Muscle layer of colon (tissue), 2 donors: ENCODE measurements at regions not wholly inside any gene's neighbourhood (a gene's known extent, or its start where the extent isn't known, plus 50 kb on each side); places are given as distances from the start of the nearest gene placed in this dataset.

ENCODE experiments used
- H3K27ac ChIP-seq: one replicate; pipeline ENCODE4 v1.7.0; 2013; ENCODE audit warnings: low read depth, mild to moderate bottlenecking, low read length, moderate library complexity
- H3K27me3 ChIP-seq, 2 donors: one replicate each; pipeline ENCODE4 v1.7.0; 2013; ENCODE audit warnings: low read length in 2 of 2, mild to moderate bottlenecking in 2 of 2; ENCODE audit not compliant: insufficient read depth in 2 of 2, control insufficient read depth in 1 of 2
- H3K36me3 ChIP-seq: one replicate; pipeline ENCODE4 v1.7.0; 2013; ENCODE audit warnings: mild to moderate bottlenecking, low read length; ENCODE audit not compliant: insufficient read depth
- H3K4me1 ChIP-seq: one replicate; pipeline ENCODE4 v1.7.0; 2013; ENCODE audit warnings: mild to moderate bottlenecking, low read length; ENCODE audit not compliant: insufficient read depth
- H3K4me3 ChIP-seq, 2 donors: one replicate each; pipeline ENCODE4 v1.7.0; 2013; ENCODE audit warnings: low read length in 2 of 2, low read depth in 1 of 2, mild to moderate bottlenecking in 1 of 2, moderate library complexity in 1 of 2
- H3K9ac ChIP-seq: one replicate; pipeline ENCODE4 v1.7.0; 2013; ENCODE audit warnings: low read length
- H3K9me3 ChIP-seq: one replicate; pipeline ENCODE4 v1.7.0; 2013; ENCODE audit warnings: mild to moderate bottlenecking, low read length
- donor health status: abdominal sarcoma.
- donor health status: Adenocarcinoma of cecum.

- H3K4me1 ChIP-seq, result peaks cover 12% of the 10 kb centered on the region
Measured at GRCh38 chr1:58883888-58884482, 100.1 kb upstream of the JUN start.

DNA sequence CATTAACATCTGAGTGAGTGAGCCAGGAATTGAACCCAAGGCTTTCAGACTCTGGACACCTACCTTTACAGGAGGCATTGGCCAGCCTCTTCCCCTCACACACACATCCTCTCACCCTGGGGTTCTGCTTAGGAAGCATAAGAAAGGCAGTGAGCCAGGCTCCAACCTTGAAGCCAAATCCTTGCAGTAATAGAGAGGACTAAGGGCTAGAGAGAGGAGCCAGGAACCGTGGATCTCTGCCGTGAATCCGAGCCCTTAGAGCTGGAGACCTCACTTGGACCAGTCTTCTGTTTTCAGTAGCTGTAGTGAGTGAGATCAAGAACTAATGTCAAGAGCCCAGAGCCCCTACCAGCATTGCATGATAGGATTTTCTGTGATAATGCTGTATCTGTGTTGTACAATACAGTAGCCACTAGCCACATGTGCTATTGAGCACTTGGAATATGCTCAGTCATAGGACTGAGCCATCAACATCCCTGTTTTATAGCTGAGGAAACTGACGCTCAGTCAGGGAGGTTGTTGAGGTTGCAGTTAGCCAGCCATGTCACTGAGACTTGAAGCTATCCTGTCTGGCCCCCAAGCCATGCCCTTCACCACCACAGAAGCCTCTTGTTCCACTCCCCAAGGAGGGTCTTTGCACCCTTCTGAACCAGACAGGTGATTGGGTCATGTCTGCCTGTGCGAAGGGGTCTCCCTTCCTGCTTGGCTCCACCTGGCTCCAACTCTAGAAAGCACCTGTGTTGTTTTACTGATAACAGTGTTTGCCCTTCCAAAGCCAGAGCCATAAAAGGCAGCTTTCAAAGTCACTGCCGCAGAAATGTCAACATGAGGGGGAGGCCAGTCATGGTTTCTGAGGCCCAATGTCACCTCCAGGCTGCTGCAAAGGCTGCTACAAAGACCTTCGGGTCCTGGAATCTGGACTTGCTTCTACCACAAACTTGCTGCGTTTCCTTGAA lies 101.1 kb upstream of the JUN start:
- H3K27ac ChIP-seq, result no peak overlapping the region
- H3K4me1 ChIP-seq, result peaks cover 12% of the 10 kb centered on the region
- H3K9ac ChIP-seq, result no peak overlapping the region

More at GRCh38 chr1:58883888-58884482, 100.1 kb upstream of the JUN start:
- Histone ChIP-seq H3K27me3 (no peaks in the 10 kb centered on the region), H3K27ac (no peak overlapping the region), H3K9ac (no peak overlapping the region), H3K36me3 (no peaks in the 10 kb centered on the region), H3K4me3 (no peak overlapping the region), H3K9me3 (no peaks in the 10 kb centered on the region)

GRCh38 chr1:58885998-58886397 lies 102.2 kb upstream of the JUN start:
- Histone ChIP-seq H3K9ac (no peak overlapping the region), H3K27ac (no peak overlapping the region), H3K4me3 (no peak overlapping the region), H3K36me3 (no peaks in the 10 kb centered on the region), H3K9me3 (no peaks in the 10 kb centered on the region), H3K27me3 (no peaks in the 10 kb centered on the region), H3K4me1 (peaks cover 12% of the 10 kb centered on the region)

More for the DNA sequence above, 101.1 kb upstream of the JUN start:
- H3K36me3 ChIP-seq, result no peaks in the 10 kb centered on the region
- H3K9me3 ChIP-seq, result no peaks in the 10 kb centered on the region
- no peaks in the 10 kb centered on the region for H3K27me3 ChIP-seq
- no peak overlapping the region for H3K4me3 ChIP-seq

GRCh38 chr1:58886611-58887010 lies 102.8 kb upstream of the JUN start:
- no peaks in the 10 kb centered on the region for H3K36me3 ChIP-seq
- H3K9me3 ChIP-seq, result no peaks in the 10 kb centered on the region
- no peak overlapping the region for H3K4me3 ChIP-seq
- H3K9ac ChIP-seq, result no peak overlapping the region
- H3K4me1 ChIP-seq, result peaks cover 12% of the 10 kb centered on the region
- H3K27me3 ChIP-seq, result no peaks in the 10 kb centered on the region
- H3K27ac ChIP-seq, result peak overlapping the region; percentile 3

DNA sequence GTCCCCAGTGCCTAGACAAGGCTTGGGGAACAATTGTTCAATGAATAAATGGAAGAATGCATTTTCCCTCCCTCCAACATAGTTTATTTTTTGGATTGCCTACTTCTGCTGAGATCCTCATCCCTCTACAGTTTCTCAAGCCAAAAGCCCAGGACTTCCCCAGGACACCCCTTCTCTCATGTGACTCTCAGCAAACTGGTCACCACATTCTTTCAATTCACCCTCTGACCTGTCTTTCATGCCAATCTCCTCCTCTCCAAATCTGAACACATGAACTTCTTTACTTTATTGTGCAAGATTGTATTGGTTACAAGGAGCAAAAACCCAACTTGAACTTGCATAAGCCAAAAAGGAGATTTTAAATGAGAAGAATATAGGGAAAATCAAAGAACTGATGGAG lies 103.2 kb upstream of the JUN start:
- no peak overlapping the region for H3K27ac ChIP-seq
- no peaks in the 10 kb centered on the region for H3K27me3 ChIP-seq
- H3K9me3 ChIP-seq, result no peaks in the 10 kb centered on the region
- H3K36me3 ChIP-seq, result no peaks in the 10 kb centered on the region
- H3K4me1 ChIP-seq, result peaks cover 12% of the 10 kb centered on the region
- no peak overlapping the region for H3K9ac ChIP-seq
- H3K4me3 ChIP-seq, result no peak overlapping the region

- H3K9ac ChIP-seq, result no peak overlapping the region
- H3K27ac ChIP-seq, result no peak overlapping the region
- H3K27me3 ChIP-seq, result no peaks in the 10 kb centered on the region
- H3K4me3 ChIP-seq, result no peak overlapping the region
- H3K9me3 ChIP-seq, result no peaks in the 10 kb centered on the region
- peaks cover 12% of the 10 kb centered on the region for H3K4me1 ChIP-seq
- H3K36me3 ChIP-seq, result no peaks in the 10 kb centered on the region
Measured at GRCh38 chr1:58888833-58889232, 105.0 kb upstream of the JUN start.

DNA sequence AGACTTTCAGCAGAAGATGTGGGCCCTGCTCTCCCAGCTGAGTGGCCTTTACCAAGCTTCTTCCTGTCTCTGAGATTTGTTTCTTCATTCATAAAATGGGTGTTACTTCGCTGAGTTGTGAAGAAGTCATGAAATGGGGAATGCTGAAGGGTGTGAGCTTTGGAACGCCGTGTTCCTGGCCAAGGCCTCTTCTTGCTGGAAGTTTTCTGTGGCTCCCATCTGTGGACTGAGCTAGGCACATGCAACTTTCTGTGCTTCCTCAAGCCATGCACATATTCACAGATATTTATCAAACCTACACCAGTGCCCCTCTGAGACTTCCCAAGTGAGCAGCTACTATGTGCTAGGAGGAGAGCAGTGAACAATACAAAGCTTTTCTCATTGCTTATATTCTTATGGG lies 106.3 kb upstream of the JUN start:
- peaks cover 5% of the 10 kb centered on the region for H3K4me1 ChIP-seq
- H3K9me3 ChIP-seq, result no peaks in the 10 kb centered on the region
- H3K36me3 ChIP-seq, result no peaks in the 10 kb centered on the region
- H3K27ac ChIP-seq, result no peak overlapping the region
- H3K27me3 ChIP-seq, result no peaks in the 10 kb centered on the region
- no peak overlapping the region for H3K9ac ChIP-seq
- no peak overlapping the region for H3K4me3 ChIP-seq

- Histone ChIP-seq H3K27me3 (no peaks in the 10 kb centered on the region), H3K27ac (no peak overlapping the region), H3K4me1 (no peaks in the 10 kb centered on the region), H3K4me3 (no peak overlapping the region), H3K9me3 (no peaks in the 10 kb centered on the region), H3K9ac (no peak overlapping the region), H3K36me3 (no peaks in the 10 kb centered on the region)
Measured at GRCh38 chr1:58890609-58891008, 106.8 kb upstream of the JUN start.

- Histone ChIP-seq H3K4me1 (peaks cover 4% of the 10 kb centered on the region), H3K4me3 (no peak overlapping the region), H3K36me3 (no peaks in the 10 kb centered on the region), H3K9ac (no peak overlapping the region), H3K27me3 (no peaks in the 10 kb centered on the region), H3K27ac (no peak overlapping the region), H3K9me3 (no peaks in the 10 kb centered on the region)
Measured at GRCh38 chr1:58891347-58891746, 107.5 kb upstream of the JUN start.

GRCh38 chr1:58893257-58893869 lies 109.5 kb upstream of the JUN start:
- no peak overlapping the region for H3K4me3 ChIP-seq
- no peak overlapping the region for H3K9ac ChIP-seq
- H3K36me3 ChIP-seq, result no peaks in the 10 kb centered on the region
- H3K27me3 ChIP-seq, result no peaks in the 10 kb centered on the region
- H3K9me3 ChIP-seq, result no peaks in the 10 kb centered on the region
- peaks cover 6% of the 10 kb centered on the region for H3K4me1 ChIP-seq
- no peak overlapping the region for H3K27ac ChIP-seq

DNA sequence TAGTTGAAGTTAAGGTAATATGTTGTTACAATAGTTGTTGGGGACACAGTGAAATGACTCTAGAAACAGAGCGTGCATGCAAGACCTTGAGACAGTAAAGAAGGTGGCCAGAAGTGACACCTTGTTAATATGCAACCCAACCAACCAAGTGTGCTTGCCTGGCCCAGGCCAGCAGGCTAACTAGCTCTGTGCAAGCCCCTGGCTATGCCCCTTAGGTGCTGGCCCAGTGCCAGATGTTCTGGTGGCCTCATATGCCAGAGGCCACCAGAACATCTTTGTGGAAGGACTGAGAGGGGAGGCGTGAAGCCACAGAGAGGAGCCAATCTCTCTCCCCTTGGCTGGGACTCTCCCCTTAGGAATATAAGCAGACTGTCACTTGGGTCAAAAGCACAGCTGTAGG lies 111.2 kb upstream of the JUN start:
- H3K36me3 ChIP-seq, result no peaks in the 10 kb centered on the region
- H3K27ac ChIP-seq, result peak overlapping the region; percentile 8
- H3K4me3 ChIP-seq, result no peak overlapping the region
- no peaks in the 10 kb centered on the region for H3K9me3 ChIP-seq
- H3K27me3 ChIP-seq, result no peaks in the 10 kb centered on the region
- H3K4me1 ChIP-seq, result peaks cover 21% of the 10 kb centered on the region
- no peak overlapping the region for H3K9ac ChIP-seq
